ENCODE measurements at regions not wholly inside any gene's neighbourhood (a gene's known extent, or its start where the extent isn't known, plus 50 kb on each side); places are given as distances from the start of the nearest gene placed in this dataset.

DNA sequence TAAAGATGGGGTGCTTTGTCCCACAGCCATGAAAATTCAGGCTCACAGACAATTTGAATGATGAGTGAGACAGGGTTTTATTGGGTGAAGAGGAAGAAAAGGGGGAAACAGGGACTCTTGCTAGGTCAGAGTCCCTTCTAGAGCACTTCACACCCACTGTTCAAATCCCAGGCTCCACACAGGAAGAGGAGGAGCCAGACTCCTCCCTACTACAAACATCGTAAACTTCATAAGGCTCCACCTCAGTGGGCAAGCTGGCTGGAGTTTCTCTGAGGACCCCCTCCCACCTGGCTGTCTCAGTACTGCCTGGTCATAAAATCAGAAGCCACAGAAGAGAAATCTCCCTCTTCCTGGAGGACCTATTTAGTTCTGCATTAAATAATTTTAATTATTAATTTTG, 80.3 kb upstream of the KCNMB2 start:
- TF ChIP-seq CTCF (IDR thresholded peaks at IDR 0.05): no peak
- TF ChIP-seq POLR2A (IDR thresholded peaks at IDR 0.05): no peak

Measured in adrenal gland (tissue), 5 donors.